ENCODE measurements at regions not wholly inside any gene's neighbourhood (a gene's known extent, or its start where the extent isn't known, plus 50 kb on each side); places are given as distances from the start of the nearest gene placed in this dataset.

GRCh38 chr5:144088206-144089064, 82.0 kb downstream of the YIPF5 start:
- DNase-seq (ENCODE audit: low read depth), result no peak

GRCh38 chr5:144089401-144090021, 80.9 kb downstream of the YIPF5 start:
- H3K4me3 ChIP-seq (ENCODE audit: low read depth, low read length), result no peak overlapping the region
- no peak for DNase-seq (ENCODE audit: low read depth)

More at GRCh38 chr5:144088206-144089064, 82.0 kb downstream of the YIPF5 start:
- TF ChIP-seq, protein P1, sequence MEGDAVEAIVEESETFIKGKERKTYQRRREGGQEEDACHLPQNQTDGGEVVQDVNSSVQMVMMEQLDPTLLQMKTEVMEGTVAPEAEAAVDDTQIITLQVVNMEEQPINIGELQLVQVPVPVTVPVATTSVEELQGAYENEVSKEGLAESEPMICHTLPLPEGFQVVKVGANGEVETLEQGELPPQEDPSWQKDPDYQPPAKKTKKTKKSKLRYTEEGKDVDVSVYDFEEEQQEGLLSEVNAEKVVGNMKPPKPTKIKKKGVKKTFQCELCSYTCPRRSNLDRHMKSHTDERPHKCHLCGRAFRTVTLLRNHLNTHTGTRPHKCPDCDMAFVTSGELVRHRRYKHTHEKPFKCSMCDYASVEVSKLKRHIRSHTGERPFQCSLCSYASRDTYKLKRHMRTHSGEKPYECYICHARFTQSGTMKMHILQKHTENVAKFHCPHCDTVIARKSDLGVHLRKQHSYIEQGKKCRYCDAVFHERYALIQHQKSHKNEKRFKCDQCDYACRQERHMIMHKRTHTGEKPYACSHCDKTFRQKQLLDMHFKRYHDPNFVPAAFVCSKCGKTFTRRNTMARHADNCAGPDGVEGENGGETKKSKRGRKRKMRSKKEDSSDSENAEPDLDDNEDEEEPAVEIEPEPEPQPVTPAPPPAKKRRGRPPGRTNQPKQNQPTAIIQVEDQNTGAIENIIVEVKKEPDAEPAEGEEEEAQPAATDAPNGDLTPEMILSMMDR (IDR thresholded peaks at IDR 0.05; ENCODE audit: low read depth, low read length, missing control alignments), result no peak
- H3K4me3 ChIP-seq (ENCODE audit: low read depth, low read length), result no peak overlapping the region

DNA sequence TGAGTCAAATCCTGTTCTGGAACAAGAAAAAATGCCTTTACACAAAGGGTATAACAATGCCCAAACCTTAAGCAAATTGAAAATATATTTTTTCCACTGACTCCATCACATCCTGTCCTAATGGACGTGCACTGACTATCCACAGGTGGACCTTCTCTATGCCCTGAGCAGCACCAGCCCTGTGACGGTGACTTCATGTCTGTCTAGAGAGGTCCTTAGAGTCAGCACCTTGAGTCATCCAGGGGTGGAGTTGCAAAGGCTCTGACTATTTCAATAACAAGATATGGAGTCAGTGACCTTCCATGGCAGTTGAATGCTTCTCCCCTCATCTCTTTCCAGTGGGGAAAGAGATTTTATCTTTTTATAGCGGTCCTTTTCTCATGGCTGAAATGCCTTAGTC, 78.0 kb downstream of the YIPF5 start:
- H3K4me3 ChIP-seq (ENCODE audit: low read depth, low read length), result no peak overlapping the region
- TF ChIP-seq, protein P1 (IDR thresholded peaks at IDR 0.05; ENCODE audit: low read depth, low read length, missing control alignments), result no peak

More at GRCh38 chr5:144089401-144090021, 80.9 kb downstream of the YIPF5 start:
- TF ChIP-seq, protein P1 (IDR thresholded peaks at IDR 0.05; ENCODE audit: low read depth, low read length, missing control alignments), result no peak

DNA sequence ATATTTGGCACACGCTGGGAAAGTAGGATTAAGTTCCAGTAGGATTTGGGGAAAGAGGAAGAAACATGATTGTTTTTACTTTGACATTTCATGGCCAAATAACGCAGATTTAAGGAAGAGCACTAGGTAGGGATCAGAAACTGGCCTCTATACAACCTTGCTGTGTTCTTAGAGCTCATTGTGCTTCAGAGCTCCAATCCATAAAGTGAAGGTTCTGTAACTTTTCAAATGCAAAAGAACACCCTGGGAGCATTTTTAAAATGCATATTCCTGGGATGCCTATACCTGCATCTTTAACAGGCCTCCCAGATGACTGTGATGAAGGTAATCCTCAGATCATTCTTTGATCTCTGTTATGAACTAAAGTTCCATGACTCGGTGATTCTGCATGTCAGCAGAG, 77.1 kb downstream of the YIPF5 start:
- TF ChIP-seq, protein P1 (IDR thresholded peaks at IDR 0.05; ENCODE audit: low read depth, low read length, missing control alignments), result no peak
- H3K4me3 ChIP-seq (ENCODE audit: low read depth, low read length), result no peak overlapping the region
- DNase-seq (ENCODE audit: low read depth), result no peak

More for the DNA sequence above, 78.0 kb downstream of the YIPF5 start:
- DNase-seq (ENCODE audit: low read depth), result no peak

- no peak overlapping the region for H3K4me3 ChIP-seq (ENCODE audit: low read depth, low read length)
- no peak for DNase-seq (ENCODE audit: low read depth)
- TF ChIP-seq, protein P1 (IDR thresholded peaks at IDR 0.05; ENCODE audit: low read depth, low read length, missing control alignments), result no peak
These were observed 76.6 kb downstream of the YIPF5 start for GRCh38 chr5:144093868-144094267.

DNA sequence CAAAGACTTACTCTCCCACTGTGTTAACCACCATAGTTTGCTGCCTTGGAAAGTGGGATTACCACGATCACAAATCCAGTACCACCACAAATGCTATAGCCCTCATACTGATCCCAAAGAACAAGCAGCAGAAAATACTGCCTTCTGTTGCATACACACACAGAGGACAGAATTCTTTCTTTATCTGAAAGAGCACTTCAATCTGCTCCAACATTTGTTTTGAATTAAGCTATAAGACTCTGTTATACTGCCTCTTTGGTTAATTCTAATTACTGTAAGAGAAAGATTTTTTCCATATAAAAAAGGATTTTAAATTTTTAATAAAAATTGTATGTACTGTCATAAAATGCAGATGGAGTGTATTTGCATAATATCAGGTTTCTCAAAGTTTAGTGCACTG, 69.8 kb downstream of the YIPF5 start:
- no peak for DNase-seq (ENCODE audit: low read depth)
- TF ChIP-seq, protein P1 (IDR thresholded peaks at IDR 0.05; ENCODE audit: low read depth, low read length, missing control alignments), result no peak
- no peak overlapping the region for H3K4me3 ChIP-seq (ENCODE audit: low read depth, low read length)
